Activated CD8-positive, alpha-beta memory T cell treated with anti-CD3 and anti-CD28 coated beads, Interleukin-2, amount 50 U/mL, for 48 hours (primary cell): ENCODE measurements at regions not wholly inside any gene's neighbourhood (a gene's known extent, or its start where the extent isn't known, plus 50 kb on each side); places are given as distances from the start of the nearest gene placed in this dataset.

ENCODE experiments used
- DNase-seq: peaks from one replicate; pipeline ENCODE4 v3.0.0-alpha.2; 2020

DNA sequence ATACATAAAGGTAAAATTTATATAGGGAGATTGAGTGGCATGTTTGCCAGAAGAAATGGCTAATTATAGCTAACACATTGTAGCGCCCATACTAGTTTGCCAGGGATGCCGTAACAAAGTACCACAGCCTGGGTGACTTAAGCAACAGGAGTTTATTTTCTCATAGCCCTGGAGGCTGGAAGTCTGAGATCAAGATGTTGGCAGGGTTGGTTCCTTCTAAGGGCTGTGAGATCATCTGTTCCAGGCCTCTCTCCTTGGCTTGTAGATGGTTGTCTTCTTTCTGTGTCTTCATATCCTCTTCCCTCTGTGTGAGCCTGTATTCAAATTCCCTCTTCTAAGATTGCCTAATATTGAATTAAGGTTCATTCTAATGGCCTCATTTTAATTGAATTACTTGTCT, 417.5 kb upstream of the OPRM1 start:
- DNase-seq = no peak

DNA sequence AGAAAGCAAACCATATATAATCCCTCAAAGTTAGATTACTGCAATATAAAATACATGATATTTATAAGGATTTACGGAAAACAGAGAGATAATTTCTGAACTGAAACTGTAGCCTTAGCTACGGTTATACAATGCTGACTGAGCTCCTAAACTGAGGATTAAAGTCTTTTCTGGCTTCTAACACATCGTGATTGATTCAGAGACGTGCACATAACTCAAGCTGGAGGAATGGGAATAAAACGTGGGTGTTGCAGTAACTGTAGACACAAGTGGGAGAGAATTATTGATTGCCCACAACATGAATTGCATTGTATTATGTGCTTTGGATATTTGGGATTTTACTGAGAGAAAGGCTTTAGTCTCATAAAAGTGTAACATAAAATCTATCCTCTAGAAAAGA, 418.0 kb upstream of the OPRM1 start:
- DNase-seq = no peak

DNA sequence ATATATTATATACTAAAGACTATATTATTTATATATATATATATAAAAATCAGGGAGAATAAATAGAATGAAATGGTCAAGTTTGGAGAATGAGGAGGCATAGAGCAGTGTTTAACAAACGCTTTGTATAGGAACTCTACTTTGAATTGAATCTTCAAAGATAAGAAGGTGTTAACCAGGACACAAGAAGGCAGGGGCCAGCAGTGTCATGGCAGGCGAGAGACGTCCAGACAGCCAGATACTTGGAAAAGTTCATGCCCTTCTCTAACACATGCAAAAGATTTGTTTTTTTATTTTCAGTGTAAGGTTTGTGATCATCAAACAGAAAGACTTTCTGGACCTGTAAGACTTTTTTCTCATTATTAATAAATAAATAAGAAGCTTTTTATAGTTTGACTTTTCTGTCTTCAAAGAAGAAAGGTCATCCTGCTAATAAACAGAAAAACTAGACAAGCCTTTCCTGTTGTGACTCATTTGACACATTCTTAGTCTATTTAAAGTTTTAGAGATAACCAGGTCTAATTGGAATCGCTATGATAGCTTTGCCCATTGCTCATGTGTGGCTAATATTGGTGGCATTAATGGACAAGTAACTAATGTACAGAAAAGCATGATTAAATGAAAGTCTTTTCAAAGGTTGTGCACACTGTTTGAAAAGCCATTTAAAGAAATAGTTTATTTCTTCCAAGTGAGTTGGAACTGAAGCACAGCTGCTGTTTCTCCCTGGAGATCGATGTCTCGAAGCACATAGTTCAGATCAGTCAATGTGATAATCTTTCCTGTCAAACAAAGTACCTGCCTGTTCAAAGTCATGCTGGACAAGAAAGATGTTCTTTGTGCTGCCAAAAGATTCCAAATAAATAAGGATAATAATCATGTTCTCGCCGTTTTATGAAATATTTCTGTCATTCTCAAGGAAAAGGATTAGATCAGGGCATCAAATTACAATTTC, 420.4 kb upstream of the OPRM1 start:
- no peak for DNase-seq

DNA sequence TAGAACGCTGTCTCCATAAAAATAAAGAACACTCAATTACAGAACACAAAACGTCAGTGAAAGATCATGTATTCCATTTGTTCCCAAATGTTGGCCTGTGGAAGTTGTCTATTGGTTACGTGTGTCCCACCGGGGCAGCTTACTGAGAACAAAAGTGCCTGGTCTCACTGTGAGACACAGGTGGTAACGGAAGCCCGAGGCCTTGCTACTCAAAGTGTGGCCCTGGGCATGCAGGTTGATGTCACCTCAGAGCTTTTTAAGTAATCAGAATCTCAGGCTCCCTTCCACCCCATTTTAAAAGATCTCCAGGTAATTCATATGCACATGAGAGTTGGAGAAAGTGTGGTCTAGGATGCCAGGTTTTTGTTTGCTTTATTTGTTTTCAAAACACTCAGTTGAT, 422.5 kb upstream of the OPRM1 start:
- DNase-seq = no peak

DNA sequence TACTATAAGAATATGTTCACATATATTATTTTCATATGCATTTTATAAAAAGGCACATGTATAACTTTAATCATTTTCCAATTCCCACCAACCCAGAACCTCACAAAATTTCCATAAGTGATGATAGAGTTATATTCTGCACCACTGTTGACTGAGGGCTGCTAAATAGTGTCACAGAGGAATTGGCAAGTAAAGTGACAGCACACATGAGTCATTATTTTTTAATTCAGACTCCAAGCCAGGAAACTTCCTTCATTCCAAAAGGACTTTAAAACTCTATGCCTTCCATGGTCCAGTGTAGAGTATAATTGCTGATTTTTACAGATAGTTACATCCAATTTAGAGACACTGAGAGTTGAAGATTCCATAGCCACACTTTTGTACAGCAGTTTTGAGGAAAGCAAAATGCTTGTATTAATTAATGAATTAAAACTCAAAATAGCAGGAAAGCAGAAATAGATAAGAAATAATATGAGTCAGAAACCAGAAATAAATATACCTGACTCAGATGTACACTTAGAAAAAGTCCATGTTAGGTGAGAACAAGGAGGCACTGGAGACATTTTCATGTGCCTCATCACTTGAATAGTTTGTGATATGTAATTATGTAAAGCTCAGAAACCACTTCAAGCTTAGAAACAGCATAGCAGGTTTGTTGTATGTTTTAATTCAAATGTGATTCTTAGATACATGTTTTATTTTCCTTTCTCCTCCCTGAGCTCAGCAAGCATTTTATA, 425.2 kb upstream of the OPRM1 start:
- no peak for DNase-seq

DNA sequence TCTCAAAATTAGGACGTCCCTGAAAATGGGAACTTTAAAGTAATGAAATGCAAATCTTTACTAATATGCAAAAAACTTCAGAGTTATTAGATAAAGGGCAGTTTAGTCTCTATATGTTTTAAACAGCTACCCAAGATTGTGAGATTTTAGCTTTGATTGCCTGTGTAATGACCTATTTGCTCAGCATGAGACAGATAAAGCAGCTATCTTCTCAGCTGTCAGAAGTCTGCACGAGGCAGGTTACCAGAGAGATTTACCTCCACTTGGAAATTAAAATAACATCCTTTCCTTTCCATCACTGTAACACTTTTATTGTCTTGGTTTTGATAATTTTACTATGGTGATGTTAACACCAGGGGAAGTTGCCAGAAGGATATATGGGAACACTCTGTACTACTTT, 436.6 kb upstream of the OPRM1 start:
- no peak for DNase-seq

DNA sequence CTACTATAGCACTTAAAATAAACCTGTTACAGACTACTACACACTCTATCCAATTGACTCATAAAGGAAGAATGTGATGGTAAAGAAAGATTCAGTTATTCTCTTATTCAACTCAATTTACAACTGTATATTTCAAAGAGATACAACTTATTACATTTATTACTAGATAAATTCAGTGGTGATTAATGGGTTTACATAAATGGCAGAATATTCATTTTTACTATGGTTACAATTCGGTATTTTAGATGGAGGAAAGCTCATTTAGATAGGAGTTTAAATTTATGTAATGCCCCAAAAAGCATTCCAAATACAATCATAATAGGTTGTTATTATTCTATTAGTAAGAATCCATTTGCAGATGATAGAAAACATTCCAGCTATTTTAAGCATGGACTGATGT, 439.1 kb upstream of the OPRM1 start:
- DNase-seq = no peak

DNA sequence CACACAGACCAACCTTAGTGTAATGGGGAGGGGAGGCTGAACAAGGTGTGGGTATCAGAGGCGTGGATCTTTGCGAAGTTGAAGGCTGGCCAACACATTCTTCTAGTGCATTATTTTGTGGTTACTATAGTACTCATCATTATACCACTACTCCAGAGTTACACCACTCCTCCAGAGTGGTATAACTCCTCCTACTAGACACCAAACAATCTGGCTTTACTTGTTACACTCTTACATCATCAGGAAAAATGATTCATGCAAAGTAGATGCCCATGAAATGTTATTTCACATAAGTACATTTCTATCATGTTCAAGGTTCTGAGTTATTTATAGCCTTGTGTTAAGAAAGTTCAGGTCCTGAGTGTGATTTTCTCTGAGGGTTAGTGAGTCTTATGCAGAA, 443.1 kb upstream of the OPRM1 start:
- no peak for DNase-seq

DNA sequence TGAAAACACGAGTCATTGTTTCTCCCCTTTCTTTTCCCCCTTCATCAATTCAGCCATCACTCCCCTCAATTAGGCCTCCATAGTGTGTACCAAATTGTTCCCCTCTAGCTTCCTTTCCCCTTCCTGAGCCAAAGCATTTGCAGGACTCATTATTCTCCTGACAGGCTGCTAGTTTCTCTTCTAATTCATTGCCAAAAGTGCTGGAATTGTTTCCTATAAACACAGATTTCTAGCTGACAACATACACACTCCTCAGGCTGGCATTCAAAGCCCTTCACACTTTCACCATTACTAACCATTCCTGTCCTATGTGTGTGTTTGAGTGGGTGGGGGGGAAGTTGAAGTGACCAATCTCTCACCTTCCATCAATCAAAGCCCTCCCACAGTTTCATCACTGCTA, 444.2 kb upstream of the OPRM1 start:
- DNase-seq = no peak

DNA sequence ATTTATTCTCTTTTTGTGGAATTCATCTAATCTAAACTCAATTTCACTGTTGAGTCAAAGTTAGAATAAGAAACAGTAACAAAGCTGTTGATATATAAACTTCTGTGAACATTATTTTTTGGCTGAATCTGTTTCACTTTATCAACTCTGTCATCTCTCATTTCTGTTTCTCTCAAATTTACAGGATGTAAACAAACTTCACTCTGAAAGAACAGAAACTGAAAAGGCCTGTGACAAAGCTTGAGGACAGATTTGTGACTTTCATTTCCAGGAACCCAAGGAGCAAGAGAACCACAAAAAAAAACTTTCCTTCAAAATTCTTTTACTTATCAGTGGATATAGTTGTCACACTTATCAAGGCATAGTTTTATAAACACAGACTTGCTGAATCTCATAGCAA, 447.9 kb upstream of the OPRM1 start:
- DNase-seq = no peak

DNA sequence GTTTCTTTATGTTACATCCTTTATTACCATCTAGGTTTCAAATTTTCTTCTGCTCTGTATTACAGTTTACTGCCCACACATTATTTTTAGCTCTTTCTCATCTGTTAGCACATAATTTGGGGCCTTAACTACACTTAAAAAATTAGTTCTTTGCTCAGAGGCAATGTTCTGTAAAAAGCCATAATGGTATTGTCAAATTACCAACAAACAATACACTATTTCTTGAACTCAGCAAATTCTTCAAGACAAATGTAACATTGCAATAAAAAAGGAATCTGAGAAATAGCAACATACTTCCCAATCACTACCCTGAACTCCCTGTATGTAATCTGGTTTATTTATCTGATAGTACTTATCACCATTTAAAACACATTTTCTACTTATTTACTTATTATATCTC, 448.6 kb upstream of the OPRM1 start:
- no peak for DNase-seq

DNA sequence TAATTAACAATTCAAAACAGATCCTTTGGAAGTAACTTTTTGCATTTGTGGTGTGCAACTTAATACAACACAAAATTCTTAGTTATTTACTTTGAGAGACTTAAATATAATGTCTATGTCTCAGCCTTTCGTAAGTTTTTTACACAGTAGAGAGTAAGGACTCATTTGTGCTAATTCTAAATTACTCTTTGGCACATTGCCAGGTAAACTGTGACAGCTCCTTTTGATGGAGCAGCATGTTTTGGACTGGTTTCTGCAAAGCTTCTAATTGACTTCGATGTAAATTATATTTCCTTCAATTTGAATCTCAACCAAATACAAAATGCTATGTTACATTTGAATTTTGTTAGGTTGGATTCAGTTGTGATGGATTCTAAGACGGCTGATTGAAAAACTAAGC, 450.7 kb upstream of the OPRM1 start:
- no peak for DNase-seq

DNA sequence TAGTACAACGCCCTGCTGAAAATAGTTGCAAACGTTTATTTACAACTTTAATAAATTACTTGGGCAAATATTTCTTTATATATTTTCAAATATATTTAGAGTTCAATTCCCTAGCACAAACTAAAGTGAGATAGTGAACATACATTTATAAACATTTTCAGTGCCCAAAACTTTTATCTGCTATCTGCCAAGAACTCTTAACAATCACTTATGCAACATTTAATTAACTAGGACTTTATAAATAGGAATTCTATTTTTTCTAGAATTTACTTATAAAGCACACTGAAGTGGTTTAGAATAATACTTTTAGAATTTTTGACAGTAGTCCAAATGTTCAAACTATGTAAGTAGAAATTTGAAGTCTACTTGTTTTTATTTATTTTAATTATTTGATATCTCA, 452.6 kb upstream of the RGS17 start:
- no peak for DNase-seq

DNA sequence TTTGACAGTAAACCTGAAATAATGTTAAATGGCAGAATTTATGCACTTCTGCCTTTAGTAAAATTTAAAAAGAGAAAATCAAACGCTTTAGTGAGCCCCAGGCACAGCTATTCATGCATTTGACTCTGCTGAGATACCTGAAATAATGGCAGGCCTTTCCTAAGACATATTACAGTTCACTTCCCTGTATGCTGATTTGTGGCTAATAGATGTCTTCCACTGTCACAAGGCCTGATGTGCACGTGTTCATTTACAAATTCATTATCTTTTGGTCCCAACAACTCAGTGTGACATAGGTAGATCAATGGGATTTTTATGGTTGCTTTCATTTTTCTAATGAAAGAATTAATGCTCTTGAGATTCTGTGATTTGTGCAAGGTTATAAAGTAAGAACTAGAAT, 449.7 kb upstream of the RGS17 start:
- no peak for DNase-seq

DNA sequence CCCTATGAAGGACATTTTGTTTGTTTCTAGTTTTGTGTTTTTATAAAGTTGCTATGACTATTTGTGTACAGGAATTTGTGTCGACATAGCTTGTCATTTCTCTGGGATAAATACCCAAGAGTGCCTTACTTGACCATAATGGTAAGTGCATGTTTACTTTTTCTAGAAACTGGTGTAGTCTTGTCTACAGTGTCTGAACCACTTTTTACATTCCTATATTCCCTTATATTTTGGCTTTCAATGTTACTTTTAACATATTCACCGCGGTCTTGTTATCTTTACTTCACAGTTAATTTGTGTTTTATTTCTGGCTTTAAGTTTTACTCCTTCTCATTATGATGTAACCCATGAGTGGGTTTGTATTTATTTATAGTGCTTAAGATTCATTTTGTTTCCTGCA, 444.4 kb upstream of the RGS17 start:
- DNase-seq = no peak

DNA sequence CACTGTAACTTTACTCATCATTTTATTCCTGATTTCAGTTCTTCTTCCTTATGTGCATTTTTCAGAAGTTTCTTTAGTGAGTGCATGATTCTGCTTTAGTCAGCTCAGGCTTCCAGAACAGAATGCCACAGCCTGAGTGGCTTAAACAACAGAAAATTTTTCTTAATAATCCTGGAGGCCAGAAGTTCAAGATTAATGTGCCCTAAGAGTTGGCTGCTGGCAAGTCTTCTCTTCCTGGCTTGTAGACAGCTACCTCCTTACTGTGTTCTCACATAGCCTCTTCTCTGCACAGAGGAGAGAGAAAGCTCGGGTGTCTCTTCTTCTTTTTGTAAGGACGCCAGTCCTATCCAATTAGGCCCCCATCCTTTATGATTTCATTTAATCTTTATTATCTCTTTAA, 443.1 kb upstream of the RGS17 start:
- no peak for DNase-seq

DNA sequence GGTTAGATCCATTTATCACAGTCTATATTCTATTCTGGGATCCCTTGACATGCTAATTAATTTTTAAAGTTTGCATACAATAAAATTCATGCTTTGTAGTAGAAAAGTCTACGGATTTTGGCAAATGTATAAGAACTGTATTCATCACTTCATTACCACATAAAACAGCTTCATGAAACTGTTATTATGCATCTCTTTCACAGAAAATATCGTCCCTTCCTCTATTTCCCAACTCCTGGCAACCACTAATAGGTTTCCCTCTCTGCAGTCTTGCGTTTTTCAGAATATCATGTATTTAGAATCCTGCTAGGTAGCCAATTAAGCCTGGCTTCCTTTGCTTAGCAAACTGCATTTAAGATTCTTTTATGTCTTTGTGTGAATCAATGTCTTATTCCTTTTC, 441.3 kb upstream of the RGS17 start:
- no peak for DNase-seq

DNA sequence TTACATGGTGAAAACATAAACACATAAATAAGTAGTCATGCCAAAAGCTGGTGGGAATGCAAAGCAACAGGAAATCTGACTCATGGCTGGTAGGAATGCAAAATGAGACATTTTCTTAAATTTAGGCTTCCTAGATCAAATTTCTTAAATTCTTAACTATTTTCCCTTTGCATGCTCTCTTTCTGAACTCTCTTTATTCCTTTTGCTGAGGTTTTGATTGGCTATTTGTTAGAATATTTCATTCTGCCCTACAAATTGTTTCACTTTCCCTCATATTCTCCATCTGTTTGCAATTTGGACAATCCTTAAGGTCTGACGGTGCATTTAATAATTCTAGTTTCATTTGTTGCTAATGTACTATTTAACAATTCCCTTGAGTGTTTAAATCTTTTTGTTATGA, 437.5 kb upstream of the RGS17 start:
- no peak for DNase-seq

DNA sequence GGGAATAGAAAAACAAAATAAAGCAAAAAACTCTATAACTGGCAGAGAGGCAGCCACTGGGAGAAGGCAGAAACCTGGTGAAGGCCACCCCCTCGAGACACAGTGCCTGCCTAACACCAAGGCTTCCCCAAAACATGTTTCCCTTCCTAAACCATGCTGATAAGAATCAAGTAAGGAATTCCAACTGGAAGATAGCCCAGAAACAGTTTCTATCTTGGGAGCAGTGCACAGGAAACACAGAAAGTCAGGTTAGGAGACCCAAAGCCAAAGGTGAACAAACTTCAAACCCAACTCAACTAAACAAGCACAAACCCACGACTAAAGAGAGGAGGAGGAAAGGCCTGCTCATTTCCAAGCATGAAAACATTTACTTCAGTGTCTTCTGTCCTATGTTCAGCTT, 433.7 kb upstream of the RGS17 start:
- DNase-seq = no peak

DNA sequence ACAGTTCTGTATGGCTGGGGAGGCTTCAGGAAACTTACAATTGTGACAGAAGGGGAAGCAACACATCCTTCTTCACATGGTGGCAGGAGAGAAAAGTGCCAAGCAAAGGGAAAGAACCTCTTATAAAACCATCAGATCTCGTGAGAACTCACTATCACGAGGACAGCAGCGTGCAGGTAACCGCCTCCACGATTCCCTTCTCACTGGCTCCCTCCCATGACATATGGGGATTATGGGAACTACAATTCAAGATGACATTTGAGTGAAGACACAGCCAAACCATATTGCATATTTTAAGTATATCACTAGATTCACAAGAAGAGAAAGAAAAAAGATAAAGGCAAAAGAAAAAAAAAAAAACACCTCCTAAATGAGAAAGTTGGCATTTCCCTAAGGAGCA, 431.9 kb upstream of the RGS17 start:
- no peak for DNase-seq

DNA sequence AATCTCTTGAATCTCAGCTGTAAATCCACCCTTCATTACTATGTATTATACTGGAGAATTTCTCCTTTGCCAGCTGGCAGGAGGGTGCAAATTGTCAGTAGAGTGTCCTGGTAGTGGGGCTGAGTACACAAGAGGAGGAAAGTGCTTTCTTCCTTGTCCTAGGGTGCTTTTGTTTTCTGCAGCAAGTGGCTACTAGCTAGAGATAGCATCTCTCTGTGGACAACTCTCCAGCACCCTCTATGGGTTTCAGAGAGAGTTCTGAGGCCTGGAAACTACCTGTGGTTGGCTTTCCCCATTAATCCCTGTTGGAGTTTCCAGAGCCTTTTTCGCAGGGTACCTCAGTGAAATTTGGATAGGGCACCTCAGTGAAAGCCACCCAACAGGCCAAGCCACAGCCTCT, 422.5 kb upstream of the RGS17 start:
- DNase-seq = no peak

DNA sequence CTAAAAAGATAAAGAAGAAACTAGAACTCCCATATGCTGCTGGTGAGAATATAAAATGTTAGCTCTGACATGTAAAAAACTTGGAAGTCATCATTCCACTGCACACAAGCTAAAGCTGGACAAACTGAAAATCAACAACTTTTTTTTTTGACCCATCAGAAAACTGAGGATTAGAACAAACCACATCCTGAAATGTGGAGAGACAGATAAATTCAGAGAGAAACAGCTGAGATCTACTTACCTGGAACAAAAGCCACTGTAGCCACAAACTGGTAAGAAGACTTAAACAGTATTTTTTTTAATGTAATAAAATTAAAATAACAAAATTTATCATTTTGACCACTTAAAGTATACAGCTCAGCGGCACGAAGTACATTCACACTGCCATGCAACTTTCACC, 408.5 kb upstream of the RGS17 start:
- no peak for DNase-seq

DNA sequence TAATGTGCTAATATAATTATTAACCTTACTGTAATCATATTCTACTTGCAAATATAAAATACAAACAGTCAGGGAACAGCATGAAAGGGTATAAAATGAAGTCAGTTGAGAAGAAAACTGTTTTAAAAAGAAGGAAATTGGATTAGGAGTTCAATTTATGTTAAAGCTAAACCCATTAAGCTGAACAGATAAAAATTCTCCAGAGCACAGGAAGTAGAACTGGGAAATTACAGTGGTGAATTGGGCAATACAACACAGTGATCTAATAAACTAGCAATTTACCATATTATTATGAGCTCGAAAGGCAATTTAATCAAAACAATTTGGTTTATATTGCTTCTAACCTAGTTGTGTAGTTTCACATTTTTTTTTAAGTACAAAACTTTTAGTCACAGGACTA, 407.4 kb upstream of the RGS17 start:
- no peak for DNase-seq

DNA sequence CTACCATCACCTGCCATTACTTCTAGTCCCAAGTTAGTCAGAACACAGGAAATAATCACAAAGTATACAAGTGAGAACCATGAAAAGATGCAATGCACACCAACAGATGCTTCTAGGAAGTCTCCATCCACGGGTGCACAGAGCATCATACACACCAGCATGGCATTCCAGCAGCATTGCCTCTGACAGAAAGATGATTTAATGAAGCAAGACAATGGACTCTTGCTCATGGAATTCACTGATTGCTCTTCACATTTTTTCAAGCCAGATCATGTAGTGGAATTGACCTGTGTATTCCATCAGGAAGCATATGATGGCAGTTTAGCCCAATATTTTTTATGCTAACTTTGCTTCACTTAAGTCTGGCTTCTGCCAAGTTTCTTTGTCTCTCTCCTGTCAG, 406.3 kb upstream of the RGS17 start:
- DNase-seq = no peak

DNA sequence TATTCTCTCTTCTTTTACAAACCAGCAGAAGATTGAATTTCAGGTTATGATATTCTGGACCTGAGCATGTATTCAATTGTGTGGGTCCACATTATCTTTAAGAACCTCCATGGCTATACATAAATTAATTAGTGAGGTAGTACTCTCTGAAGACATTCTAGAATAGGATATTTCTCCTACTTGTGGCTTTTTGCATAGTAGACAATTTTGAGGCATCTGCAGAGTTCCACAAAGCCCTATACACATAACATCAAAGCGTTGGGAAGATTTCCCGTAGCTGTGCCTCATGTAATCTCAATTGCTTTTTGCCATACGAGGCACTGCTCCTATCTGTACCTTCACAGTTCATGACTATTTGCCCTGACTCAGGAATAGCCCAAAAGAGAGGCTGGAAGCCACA, 395.4 kb upstream of the RGS17 start:
- DNase-seq = no peak
